CD4-positive, alpha-beta T cell treated with Interleukin-4 for 4 hours (primary cell): ENCODE measurements at regions not wholly inside any gene's neighbourhood (a gene's known extent, or its start where the extent isn't known, plus 50 kb on each side); places are given as distances from the start of the nearest gene placed in this dataset.

Source experiments
- DNase-seq: peaks from one replicate; pipeline ENCODE4 v3.0.0-alpha.2; 2020

DNA sequence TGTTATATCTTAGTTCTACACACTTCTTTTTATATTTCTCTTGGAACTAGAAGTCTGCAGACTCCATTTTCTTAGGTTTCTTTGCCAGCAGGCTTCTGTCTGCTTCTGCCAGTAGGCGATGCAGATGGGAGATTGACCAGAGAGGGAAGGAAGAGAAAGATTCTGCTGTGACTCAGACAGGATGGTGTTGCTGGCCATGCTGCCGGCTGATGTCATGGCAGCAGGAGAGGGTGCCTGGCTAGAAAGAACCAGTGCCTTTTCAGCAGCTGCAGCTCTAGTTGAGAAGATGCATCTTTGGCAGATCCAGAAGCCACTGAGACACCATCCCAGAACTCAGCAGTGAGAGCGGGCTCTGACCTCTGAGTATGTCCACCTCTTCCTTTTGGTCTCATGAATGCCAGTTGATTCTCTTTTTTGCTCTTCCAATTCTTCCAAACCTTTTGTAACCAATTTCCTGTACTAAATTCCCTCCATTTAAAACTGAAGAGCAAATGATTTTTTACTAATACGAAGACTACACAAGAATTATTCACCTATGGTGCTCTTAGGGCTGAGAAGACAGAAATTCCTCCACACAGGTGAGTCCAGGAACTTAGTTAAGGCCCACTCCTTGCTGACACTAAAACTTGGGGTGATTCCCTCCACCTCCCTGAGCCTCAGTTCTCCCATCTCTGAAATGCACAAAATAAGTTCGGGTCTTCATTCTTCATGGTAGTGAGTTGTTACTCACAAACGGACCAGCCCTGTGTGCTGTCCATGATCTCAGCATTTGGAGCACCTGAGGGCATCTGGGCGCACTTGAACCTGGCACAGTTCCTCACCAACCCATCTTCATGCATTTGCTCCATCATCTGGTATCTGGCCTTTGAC is 200.7 kb downstream of the MYCN start:
- no peak for DNase-seq

DNA sequence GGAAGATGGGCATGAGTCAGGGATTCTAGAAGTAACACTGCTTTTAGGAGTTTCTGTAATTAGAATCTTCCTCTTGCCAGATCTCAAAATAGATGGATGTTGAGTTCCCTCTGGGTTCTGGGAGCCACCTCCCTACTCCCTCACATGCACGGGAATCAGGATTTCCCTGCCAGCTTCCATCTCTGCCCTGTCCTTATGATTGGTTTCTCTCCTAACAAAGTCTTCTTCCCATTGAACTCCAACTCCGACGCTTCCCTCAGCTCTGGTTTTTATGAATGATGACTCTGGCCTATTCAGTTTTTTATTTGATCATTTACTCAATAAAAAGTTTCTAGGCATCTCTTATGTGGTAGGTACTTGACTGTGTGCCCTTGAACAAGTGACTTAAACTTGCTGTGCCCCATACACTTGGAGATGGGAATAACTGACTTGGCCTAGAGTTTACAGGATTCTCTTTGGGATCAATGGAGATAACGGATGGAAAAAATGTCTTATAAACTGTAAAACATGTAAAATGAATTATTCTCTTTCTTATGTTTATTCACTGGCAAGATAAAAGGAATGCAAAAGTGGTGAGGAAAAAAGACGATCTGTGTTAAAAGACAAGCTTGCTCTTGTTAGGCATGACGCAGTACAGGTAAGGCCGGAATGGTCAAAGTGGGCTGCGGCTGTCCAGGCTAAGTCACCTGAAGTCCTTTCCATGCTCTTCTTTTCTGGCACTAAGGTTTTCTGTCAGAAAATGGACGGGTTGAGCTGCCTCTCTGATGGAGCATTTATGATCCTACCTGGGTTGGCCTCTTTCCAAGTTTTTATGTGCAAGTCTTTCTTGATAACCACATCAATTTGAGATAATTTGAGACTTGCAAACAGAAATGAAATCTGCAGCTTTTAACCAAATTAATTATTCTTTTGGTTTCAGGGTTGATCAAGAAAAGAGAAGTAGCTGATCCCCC is 199.6 kb downstream of the MYCN start:
- DNase-seq, result no peak

GRCh38 chr2:16138811-16139662 is 198.7 kb downstream of the MYCN start:
- no peak for DNase-seq

DNA sequence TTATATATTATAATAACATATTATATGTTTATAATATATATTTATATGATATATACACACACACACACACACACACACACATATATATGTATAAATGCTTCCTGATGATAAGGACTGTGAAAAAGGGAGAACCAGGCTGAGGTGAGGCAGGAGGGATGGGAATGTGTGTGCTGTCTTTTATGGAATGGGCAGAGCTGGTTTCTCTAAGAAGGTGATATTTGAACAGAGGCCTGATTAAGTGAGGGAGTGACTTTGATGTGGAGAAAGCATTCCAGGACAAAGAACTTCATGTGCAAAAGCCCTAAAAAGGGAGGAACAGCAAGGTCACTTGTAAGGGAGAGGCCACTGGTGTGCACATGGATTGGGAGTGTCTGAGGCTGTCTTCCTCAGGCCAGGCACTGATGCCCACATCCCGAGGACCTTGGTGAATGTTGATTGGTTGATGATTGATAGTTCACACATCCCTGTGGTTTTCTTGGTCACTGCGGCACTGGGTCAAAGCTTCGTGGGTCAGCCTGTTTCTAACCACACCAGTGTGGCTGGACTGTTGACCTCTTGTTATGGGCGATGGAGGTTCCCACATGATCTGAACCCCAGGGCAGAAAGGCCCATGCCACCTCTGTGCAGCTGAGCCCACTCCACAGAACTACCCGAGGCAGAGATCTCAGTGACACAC is 196.9 kb downstream of the MYCN start:
- DNase-seq, result no peak

- DNase-seq, result no peak
These were observed 196.2 kb downstream of the MYCN start for GRCh38 chr2:16136461-16137035.

DNA sequence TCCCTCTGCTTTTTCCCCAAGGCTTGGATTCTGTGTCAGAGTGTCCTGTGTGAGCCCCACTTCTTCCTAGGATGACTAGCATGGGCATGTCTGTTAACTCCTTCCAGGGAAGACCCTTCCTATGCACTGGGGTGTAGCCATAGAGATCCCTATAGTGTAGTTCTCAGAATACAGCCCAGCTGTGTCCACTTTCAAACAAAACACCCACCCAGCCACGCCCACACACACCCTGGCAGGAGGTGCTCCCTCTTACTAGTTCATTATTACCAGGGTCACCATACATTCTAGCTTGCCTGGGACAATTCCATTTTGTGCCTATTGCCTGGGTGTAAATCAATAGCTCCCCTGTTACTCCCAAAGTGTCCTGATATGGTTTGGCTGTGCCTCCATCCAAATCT is 195.6 kb downstream of the MYCN start:
- DNase-seq, result no peak

DNA sequence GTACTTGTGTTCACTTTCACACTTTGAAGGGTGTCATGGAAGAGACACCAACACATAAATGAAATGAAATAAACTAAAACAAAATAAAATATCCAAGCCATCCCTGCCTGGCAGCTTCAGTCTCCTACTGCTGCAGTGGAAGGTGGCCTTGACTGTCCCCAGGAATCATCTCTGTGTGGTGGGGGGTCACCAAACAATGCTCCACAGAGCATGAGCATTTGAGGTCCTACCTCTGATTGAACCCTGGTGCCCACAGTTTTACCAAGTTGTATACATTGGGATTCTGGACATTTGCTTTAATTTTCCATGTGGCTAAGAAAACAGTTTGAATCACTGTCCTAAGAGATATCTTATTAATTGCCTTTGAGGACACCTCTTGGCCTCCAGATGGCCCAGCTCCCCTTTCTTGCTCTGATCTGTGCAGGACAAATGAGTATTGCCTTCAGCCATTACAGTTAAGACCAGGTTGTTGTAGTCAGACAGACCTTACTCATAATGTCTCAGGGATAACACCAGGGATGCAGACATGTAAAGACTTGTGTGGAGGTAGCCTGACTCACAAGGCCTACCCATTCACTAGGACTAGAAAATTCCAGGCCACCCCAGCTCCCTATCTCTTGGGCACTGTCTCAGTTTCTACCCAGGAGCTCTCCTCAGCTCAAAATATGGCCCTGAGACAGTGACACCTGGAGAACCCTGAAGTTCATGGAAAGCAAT is 195.0 kb downstream of the MYCN start:
- no peak for DNase-seq

GRCh38 chr2:16134436-16135165 is 194.3 kb downstream of the MYCN start:
- DNase-seq, result no peak

- no peak for DNase-seq
These were observed 190.6 kb downstream of the MYCN start for GRCh38 chr2:16130906-16131400.

DNA sequence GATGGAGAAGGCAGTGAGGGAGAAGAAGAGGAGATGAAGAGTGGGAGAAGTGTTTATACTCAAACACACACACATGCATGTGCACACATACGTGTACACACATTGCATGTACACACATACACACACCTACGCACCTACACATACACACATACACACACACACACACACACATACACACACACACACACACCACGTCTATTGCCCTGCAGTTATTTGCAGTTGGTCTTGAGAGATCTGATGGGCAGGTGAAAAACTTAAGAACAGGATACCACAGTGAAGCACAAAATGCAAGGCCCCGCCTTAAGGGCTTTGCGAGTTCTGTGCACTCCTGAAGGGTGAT is 190.2 kb downstream of the MYCN start:
- no peak for DNase-seq

- no peak for DNase-seq
These were observed 189.6 kb downstream of the MYCN start for GRCh38 chr2:16129716-16130540.

DNA sequence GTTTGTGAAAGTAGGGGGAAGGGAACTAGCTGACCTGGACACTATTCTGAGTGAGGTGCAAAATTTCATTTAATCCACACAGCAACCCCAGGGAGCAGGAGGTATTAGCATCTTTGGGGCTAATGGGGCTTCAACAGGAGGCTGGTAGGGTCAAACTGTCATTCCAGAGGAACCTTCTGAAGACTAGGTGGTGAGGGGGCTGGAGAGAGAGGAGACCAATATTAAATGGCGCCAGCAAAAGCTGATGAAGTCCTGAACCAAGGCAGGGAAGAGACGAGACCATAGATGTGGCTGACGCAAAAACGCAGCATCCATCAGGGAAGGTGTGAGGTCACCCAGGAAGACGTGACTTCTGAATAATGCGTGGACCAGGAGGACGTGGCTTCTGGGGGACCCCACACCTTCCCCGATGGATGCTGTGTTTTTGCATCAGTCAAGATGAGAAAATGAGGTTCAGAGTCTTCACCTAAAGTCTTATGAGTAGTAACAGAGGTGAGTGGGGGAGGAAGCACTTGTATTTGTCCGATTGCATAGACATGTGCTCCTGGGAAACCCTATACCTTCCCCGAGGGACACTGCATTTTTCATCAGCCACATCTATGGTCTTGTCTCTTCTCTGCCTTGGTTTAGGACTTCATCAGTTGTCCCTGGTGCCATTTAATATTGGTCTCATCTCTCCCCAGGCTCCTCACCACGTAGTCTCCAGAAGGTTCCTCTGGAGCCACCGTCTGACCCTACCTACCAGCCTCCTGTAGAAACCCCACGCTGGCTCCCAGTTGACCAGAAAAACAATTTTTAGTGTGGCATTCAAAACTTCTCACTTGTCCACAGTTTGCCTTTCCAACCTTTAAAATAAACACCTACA is 188.6 kb downstream of the MYCN start:
- no peak for DNase-seq

DNA sequence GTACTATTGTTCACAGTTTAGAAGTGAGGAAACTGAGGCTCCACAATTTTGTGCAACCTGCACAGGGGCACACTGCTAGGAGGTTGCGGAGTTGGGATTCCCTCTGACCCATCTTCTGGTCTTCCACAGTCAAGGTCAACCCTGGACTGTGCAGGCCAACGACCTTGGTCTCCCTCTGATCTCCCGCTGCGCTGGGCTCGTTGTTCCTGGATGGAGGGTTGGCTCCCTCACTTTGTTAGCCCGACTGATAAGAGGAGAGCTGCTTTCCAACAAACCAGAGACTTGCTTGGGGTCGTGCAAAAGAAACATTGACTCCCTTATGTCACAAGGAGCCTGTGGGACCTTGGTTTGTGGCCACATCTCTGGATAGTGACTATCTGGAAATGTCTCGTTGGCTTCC is 187.6 kb downstream of the MYCN start:
- DNase-seq, result no peak

DNA sequence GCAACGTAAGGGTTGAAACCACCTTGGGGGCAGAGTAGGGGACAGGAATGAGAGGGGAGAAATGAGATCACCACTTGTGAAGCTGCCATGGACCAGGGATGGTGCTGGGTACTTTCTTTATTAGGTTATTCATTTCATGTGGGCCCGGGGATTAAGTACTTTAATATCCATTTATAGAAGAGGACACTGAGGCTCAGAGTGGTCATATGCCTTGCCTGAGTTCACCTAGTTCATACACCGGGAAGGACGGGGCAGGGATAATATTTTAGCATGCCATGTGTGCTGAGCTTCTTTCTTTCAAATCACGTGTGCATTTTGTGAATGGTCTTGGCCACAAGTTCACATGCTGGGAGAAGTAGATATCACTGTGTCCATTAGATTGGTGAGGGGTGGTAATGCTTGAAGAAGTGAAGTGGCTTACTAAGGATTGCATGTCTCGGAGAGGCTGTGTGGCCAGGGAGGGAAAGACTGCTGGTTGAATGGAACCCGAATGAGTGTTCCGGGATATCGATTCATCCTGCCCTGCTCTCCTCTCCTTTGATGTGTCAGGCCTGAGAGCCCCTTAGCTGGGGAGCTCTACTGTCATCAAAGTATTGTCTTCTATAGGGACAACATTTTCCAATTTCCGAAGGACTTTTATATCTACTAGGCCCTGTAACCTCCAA is 187.1 kb downstream of the MYCN start:
- DNase-seq, result no peak

DNA sequence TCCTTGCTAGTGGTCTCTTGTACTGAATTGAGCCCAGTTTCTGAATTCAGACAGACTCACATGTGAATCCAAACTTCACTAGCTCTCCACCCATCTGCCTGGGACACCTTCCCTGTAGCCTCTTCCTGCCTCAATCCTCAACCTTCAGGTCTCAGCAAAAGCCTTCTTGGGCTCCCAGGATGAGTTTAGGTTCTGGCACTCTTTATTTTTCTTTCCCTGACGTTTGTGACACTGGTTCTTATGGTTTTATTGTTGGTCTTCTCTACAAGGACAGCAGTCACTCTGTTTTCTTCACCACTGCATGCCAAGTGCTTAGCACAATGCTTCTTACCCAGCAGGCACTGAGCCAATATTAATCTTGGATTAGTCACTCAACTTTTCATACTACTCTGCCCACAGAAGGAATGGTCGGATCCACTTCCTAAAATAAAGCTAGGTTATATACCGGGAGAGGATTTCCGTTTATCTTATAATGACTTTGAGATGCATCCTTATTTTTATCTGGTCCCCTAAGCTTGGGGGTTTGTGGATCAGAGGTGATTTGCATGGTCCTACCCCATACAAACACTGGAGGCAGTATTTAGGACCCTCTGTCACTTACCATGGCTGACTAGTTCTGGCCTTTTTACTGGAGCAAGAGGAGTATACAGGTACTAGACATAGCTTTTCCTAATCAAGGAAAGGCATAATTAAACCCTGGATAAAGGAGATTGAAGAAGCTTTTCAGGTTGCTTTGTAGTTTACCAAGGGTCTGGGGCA is 186.3 kb downstream of the MYCN start:
- DNase-seq, result no peak

GRCh38 chr2:16125614-16126516 is 185.5 kb downstream of the MYCN start:
- DNase-seq, result no peak
